Small intestine (tissue), 7 donors: ENCODE measurements at regions not wholly inside any gene's neighbourhood (a gene's known extent, or its start where the extent isn't known, plus 50 kb on each side); places are given as distances from the start of the nearest gene placed in this dataset.
"Not testable (repeated sequence)": the region's sequence is repeated elsewhere in the genome, so short reads cannot be mapped to it uniquely, and the experiment has no call there.

Experiments
- DNase-seq, 2 donors: peaks; one replicate each; pipeline versions ENCODE4 v3.0.0 to v3.0.0-alpha.2; 2013
- FAIRE-seq: peaks from 2 replicates; lab custom pipeline; 2012; peaks lifted over from hg19 to GRCh38; lab: Jason Lieb, UNC
- H3K27ac ChIP-seq, 3 donors: one replicate each; pipeline ENCODE4 v1.5.1; 2013; ENCODE audit warnings: low read length in 2 of 3, mild to moderate bottlenecking in 2 of 3, control low read depth in 1 of 3, inconsistent platforms in 1 of 3, low read depth in 1 of 3, moderate library complexity in 1 of 3
- H3K27me3 ChIP-seq, 3 donors: one replicate each; pipeline ENCODE4 v1.6.1; 2013; ENCODE audit warnings: low read length in 3 of 3, inconsistent platforms in 1 of 3; ENCODE audit not compliant: control insufficient read depth in 3 of 3, insufficient read depth in 3 of 3
- H3K36me3 ChIP-seq, 3 donors: one replicate each; pipeline ENCODE4 v1.6.1; 2013; ENCODE audit warnings: low read length in 3 of 3, inconsistent platforms in 1 of 3, low read depth in 1 of 3, mild to moderate bottlenecking in 1 of 3, moderate library complexity in 1 of 3; ENCODE audit not compliant: control insufficient read depth in 3 of 3, insufficient read depth in 2 of 3
- H3K4me1 ChIP-seq, 3 donors: one replicate each; pipeline ENCODE4 v1.6.1; 2013; ENCODE audit warnings: low read length in 2 of 3, inconsistent platforms in 1 of 3, low read depth in 1 of 3, mild to moderate bottlenecking in 1 of 3, moderate library complexity in 1 of 3; ENCODE audit not compliant: control insufficient read depth in 3 of 3, insufficient read depth in 2 of 3
- H3K4me3 ChIP-seq, 3 donors: one replicate each; pipeline ENCODE4 v1.5.1; 2013; ENCODE audit warnings: low read length in 3 of 3, control low read depth in 1 of 3, inconsistent platforms in 1 of 3, low read depth in 1 of 3, mild to moderate bottlenecking in 1 of 3, moderate library complexity in 1 of 3
- H3K9me3 ChIP-seq, 2 donors: one replicate each; pipeline ENCODE4 v1.6.1; 2013; ENCODE audit warnings: low read depth in 1 of 2, low read length in 1 of 2; ENCODE audit not compliant: control insufficient read depth in 2 of 2, insufficient read depth in 1 of 2
- WGBS, 3 donors: extraction: QIAGEN DNeasy Blood & Tissue Kit; methylation state at CpG; one replicate each; pipeline ENCODE4 v1.1.7; 2013; 5-methylcytosine and 5-hydroxymethylcytosine counted together
- donor health status: healthy with polysubstance abuse.
- donor health status: control.
- donor health status: control.
- donor health status: Bipolar disorder and iron deficiency.
- donor health status: healthy.

- not testable (repeated sequence) for H3K36me3 ChIP-seq, H3K9me3 ChIP-seq, H3K27ac ChIP-seq, H3K4me3 ChIP-seq, DNase-seq, H3K4me1 ChIP-seq, FAIRE-seq, H3K27me3 ChIP-seq
- 47 to 59% (median 49%) methylated on average over 8 of the region's 8 CpGs for WGBS, 3 donors
Observed at GRCh38 chr15:59783774-59784520, 94.8 kb upstream of the BNIP2 start.

- FAIRE-seq, result no peak
Observed at GRCh38 chr15:59779110-59779509, 90.0 kb upstream of the BNIP2 start.

GRCh38 chr15:59764775-59765174 is 75.7 kb upstream of the BNIP2 start:
- Histone ChIP-seq H3K4me1 (no peaks in the 10 kb centered on the region), H3K9me3 (no peaks in the 10 kb centered on the region), H3K36me3 (no peaks in the 10 kb centered on the region), H3K27me3 (no peaks in the 10 kb centered on the region), H3K27ac (no peak overlapping the region), H3K4me3 (no peak overlapping the region)
- FAIRE-seq (no peak), DNase-seq (no peak)
- WGBS, 3 donors, result 48 to 66% (median 53%) methylated on average over 2 of the region's 2 CpGs

More at GRCh38 chr15:59779110-59779509, 90.0 kb upstream of the BNIP2 start:
- H3K4me3 ChIP-seq, result no peak overlapping the region
- 96 to 100% (median 98%) methylated on average over 1 of the region's 1 CpG for WGBS, 3 donors
- no peaks in the 10 kb centered on the region for H3K9me3 ChIP-seq
- H3K27me3 ChIP-seq, result no peaks in the 10 kb centered on the region
- DNase-seq, result no peak
- H3K4me1 ChIP-seq, result no peaks in the 10 kb centered on the region
- no peak overlapping the region for H3K27ac ChIP-seq
- no peaks in the 10 kb centered on the region for H3K36me3 ChIP-seq

GRCh38 chr15:59762558-59762957 is 73.4 kb upstream of the BNIP2 start:
- 36 to 68% (median 61%) methylated on average over 3 of the region's 3 CpGs for WGBS, 3 donors
- no peak for FAIRE-seq

GRCh38 chr15:59760256-59760655 is 71.1 kb upstream of the BNIP2 start:
- H3K27ac ChIP-seq, result peak overlapping the region in 1 of 3 donors; percentile 48
- WGBS, 3 donors, result 24 to 43% (median 25%) methylated on average over 2 of the region's 2 CpGs
- not testable (repeated sequence) for H3K4me1 ChIP-seq, H3K36me3 ChIP-seq, FAIRE-seq, H3K4me3 ChIP-seq, H3K27me3 ChIP-seq, H3K9me3 ChIP-seq
- peak; percentile 73 to 92 for DNase-seq

More at GRCh38 chr15:59762558-59762957, 73.4 kb upstream of the BNIP2 start:
- Histone ChIP-seq H3K4me3 (no peak overlapping the region), H3K36me3 (no peaks in the 10 kb centered on the region), H3K4me1 (no peaks in the 10 kb centered on the region), H3K9me3 (no peaks in the 10 kb centered on the region), H3K27me3 (peaks cover 0 to 2% (median 0%) of the 10 kb centered on the region in 3 donors), H3K27ac (no peak overlapping the region)
- DNase-seq, result peak in 1 of 2 donors; percentile 17

GRCh38 chr15:59751552-59752413 is 62.7 kb upstream of the BNIP2 start:
- no peaks in the 10 kb centered on the region for H3K4me1 ChIP-seq
- FAIRE-seq (no peak), DNase-seq (no peak)
- H3K27me3 ChIP-seq, result peaks cover 0 to 6% (median 2%) of the 10 kb centered on the region in 3 donors
- no peak overlapping the region for H3K27ac ChIP-seq
- H3K36me3 ChIP-seq, result no peaks in the 10 kb centered on the region
- WGBS, 3 donors, result 43 to 48% (median 47%) methylated on average over 7 of the region's 7 CpGs
- no peak overlapping the region for H3K4me3 ChIP-seq
- H3K9me3 ChIP-seq, result no peaks in the 10 kb centered on the region

- DNase-seq, result no peak
Observed at GRCh38 chr15:59746777-59747176, 57.7 kb upstream of the BNIP2 start.

GRCh38 chr15:59741274-59741906 is 52.3 kb upstream of the BNIP2 start:
- Histone ChIP-seq H3K27me3 (peaks cover 0 to 7% (median 0%) of the 10 kb centered on the region in 3 donors), H3K9me3 (peaks cover 0 to 2% of the 10 kb centered on the region in 2 donors), H3K4me1 (peaks cover 0 to 4% (median 0%) of the 10 kb centered on the region in 3 donors), H3K27ac (no peak overlapping the region), H3K36me3 (no peaks in the 10 kb centered on the region), H3K4me3 (no peak overlapping the region)
- DNase-seq (peak; percentile 28 to 52), FAIRE-seq (no peak)
- WGBS, 3 donors, result 17 to 42% (median 29%) methylated on average over 12 of the region's 12 CpGs

More at GRCh38 chr15:59746777-59747176, 57.7 kb upstream of the BNIP2 start:
- H3K4me3 ChIP-seq, result no peak overlapping the region
- H3K36me3 ChIP-seq, result no peaks in the 10 kb centered on the region
- FAIRE-seq, result no peak
- H3K4me1 ChIP-seq, result no peaks in the 10 kb centered on the region
- WGBS, 3 donors, result 64 to 77% (median 70%) methylated on average over 8 of the region's 8 CpGs
- no peak overlapping the region for H3K27ac ChIP-seq
- peaks cover 0 to 11% (median 2%) of the 10 kb centered on the region in 3 donors for H3K27me3 ChIP-seq
- H3K9me3 ChIP-seq, result peaks cover 0 to 2% of the 10 kb centered on the region in 2 donors
